ENCODE measurements at regions not wholly inside any gene's neighbourhood (a gene's known extent, or its start where the extent isn't known, plus 50 kb on each side); places are given as distances from the start of the nearest gene placed in this dataset.

DNA sequence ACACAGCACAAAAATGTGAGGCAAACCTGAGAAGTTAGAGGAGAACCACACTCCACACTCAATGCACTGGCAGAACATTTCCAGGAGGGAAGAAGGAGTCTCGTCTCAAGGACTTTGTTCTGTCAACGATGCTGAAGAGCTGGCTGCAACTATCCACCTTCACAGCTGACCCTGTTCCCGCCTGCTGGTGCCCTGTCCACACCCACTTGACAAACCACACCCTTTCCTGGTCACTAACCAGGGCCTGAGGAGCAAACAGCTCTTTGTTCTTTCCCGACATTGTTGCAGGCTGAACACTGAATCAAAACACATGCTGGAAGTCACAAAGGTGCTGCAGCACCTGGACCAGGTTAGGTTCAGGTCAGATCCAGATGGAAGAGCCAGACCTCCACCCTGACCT, 92.6 kb upstream of the ARRDC4 start:
- TF ChIP-seq CTCF (IDR thresholded peaks at IDR 0.05 in 4 of 5, conservative IDR thresholded peaks at IDR 0.05 in 1 of 5) (no peak), POLR2A (IDR thresholded peaks at IDR 0.05) (no peak)

Data from gastrocnemius medialis (tissue), 4 donors.